PC-3 (cell line): ENCODE measurements at regions not wholly inside any gene's neighbourhood (a gene's known extent, or its start where the extent isn't known, plus 50 kb on each side); places are given as distances from the start of the nearest gene placed in this dataset.

Experiments
- EZH2 ChIP-seq: fragments of 300-600 bp; sonication (generic); IDR thresholded peaks from one replicate; pipeline ENCODE4 v1.6.1; 2017; ENCODE audit warnings: antibody characterized with exemption, mild to moderate bottlenecking, low read length; ENCODE audit not compliant: unreplicated experiment
- EZH2phosphoT487 ChIP-seq: fragments of 300-600 bp; sonication (generic); IDR thresholded peaks from 2 replicates; pipeline ENCODE4 v1.6.1; 2018; ENCODE audit warnings: mild to moderate bottlenecking, antibody characterized with exemption, low read length, borderline replicate concordance
- TF ChIP-seq, protein P1 (sequence below): fragments of 300-600 bp; sonication (generic); conservative IDR thresholded peaks from 2 replicates; pipeline ENCODE4 v1.5.1; 2017; ENCODE audit warnings: antibody characterized with exemption, low read depth, mild to moderate bottlenecking, low read length

GRCh38 chrX:142819461-142819860, 206.3 kb upstream of the SPANXN4 start:
- TF ChIP-seq, protein P1, sequence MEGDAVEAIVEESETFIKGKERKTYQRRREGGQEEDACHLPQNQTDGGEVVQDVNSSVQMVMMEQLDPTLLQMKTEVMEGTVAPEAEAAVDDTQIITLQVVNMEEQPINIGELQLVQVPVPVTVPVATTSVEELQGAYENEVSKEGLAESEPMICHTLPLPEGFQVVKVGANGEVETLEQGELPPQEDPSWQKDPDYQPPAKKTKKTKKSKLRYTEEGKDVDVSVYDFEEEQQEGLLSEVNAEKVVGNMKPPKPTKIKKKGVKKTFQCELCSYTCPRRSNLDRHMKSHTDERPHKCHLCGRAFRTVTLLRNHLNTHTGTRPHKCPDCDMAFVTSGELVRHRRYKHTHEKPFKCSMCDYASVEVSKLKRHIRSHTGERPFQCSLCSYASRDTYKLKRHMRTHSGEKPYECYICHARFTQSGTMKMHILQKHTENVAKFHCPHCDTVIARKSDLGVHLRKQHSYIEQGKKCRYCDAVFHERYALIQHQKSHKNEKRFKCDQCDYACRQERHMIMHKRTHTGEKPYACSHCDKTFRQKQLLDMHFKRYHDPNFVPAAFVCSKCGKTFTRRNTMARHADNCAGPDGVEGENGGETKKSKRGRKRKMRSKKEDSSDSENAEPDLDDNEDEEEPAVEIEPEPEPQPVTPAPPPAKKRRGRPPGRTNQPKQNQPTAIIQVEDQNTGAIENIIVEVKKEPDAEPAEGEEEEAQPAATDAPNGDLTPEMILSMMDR: no peak
- TF ChIP-seq EZH2 (no peak), EZH2phosphoT487 (no peak)
